ENCODE measurements at regions not wholly inside any gene's neighbourhood (a gene's known extent, or its start where the extent isn't known, plus 50 kb on each side); places are given as distances from the start of the nearest gene placed in this dataset.
A peak's percentile ranks its signal among the peaks of the same experiment; 100 is the strongest.
"Not testable (repeated sequence)": the region's sequence is repeated elsewhere in the genome, so short reads cannot be mapped to it uniquely, and the experiment has no call there.

- Mint-ChIP-seq H3K27ac (ENCODE audit: unreplicated experiment) (peak overlapping the region; percentile 88), H3K27me3 (ENCODE audit: unreplicated experiment) (no peaks in the 10 kb centered on the region), H3K36me3 (ENCODE audit: unreplicated experiment) (no peaks in the 10 kb centered on the region), H3K4me1 (ENCODE audit: unreplicated experiment) (peaks cover 36% of the 10 kb centered on the region), H3K9me3 (ENCODE audit: unreplicated experiment) (no peaks in the 10 kb centered on the region), H3K4me3 (ENCODE audit: unreplicated experiment) (no peak overlapping the region)
- DNase-seq (ENCODE audit: extremely low spot score, unreplicated experiment) = no peak
- TF ChIP-seq CTCF (IDR thresholded peaks at IDR 0.05) = no peak
These were observed 98.0 kb upstream of the CDC42BPA start for GRCh38 chr1:227416156-227416830.

GRCh38 chr1:227415115-227415790, 97.0 kb upstream of the CDC42BPA start:
- Mint-ChIP-seq H3K36me3 (ENCODE audit: unreplicated experiment) (no peaks in the 10 kb centered on the region), H3K4me3 (ENCODE audit: unreplicated experiment) (no peak overlapping the region), H3K4me1 (ENCODE audit: unreplicated experiment) (peaks cover 33% of the 10 kb centered on the region), H3K27ac (ENCODE audit: unreplicated experiment) (peak overlapping the region; percentile 88), H3K27me3 (ENCODE audit: unreplicated experiment) (no peaks in the 10 kb centered on the region), H3K9me3 (ENCODE audit: unreplicated experiment) (no peaks in the 10 kb centered on the region)
- no peak for TF ChIP-seq CTCF (IDR thresholded peaks at IDR 0.05)
- no peak for DNase-seq (ENCODE audit: extremely low spot score, unreplicated experiment)

GRCh38 chr1:227411066-227411465, 92.8 kb upstream of the CDC42BPA start:
- H3K9me3 Mint-ChIP-seq (ENCODE audit: unreplicated experiment) = peaks cover 8% of the 10 kb centered on the region
- no peak overlapping the region for H3K27ac Mint-ChIP-seq (ENCODE audit: unreplicated experiment)
- H3K4me1 Mint-ChIP-seq (ENCODE audit: unreplicated experiment) = peaks cover 14% of the 10 kb centered on the region
- no peaks in the 10 kb centered on the region for H3K27me3 Mint-ChIP-seq (ENCODE audit: unreplicated experiment)
- DNase-seq (ENCODE audit: extremely low spot score, unreplicated experiment) = no peak
- no peak for TF ChIP-seq CTCF (IDR thresholded peaks at IDR 0.05)
- no peak overlapping the region for H3K4me3 Mint-ChIP-seq (ENCODE audit: unreplicated experiment)
- H3K36me3 Mint-ChIP-seq (ENCODE audit: unreplicated experiment) = no peaks in the 10 kb centered on the region

- not testable (repeated sequence) for H3K4me1 Mint-ChIP-seq (ENCODE audit: unreplicated experiment); H3K36me3 Mint-ChIP-seq (ENCODE audit: unreplicated experiment); H3K27me3 Mint-ChIP-seq (ENCODE audit: unreplicated experiment); DNase-seq (ENCODE audit: extremely low spot score, unreplicated experiment); H3K27ac Mint-ChIP-seq (ENCODE audit: unreplicated experiment); H3K4me3 Mint-ChIP-seq (ENCODE audit: unreplicated experiment)
- H3K9me3 Mint-ChIP-seq (ENCODE audit: unreplicated experiment) = peaks cover 13% of the 10 kb centered on the region
These were observed 88.0 kb upstream of the CDC42BPA start for GRCh38 chr1:227406332-227406731.

GRCh38 chr1:227403535-227403934, 85.2 kb upstream of the CDC42BPA start:
- no peak overlapping the region for H3K27ac Mint-ChIP-seq (ENCODE audit: unreplicated experiment)
- H3K4me3 Mint-ChIP-seq (ENCODE audit: unreplicated experiment) = no peak overlapping the region
- H3K36me3 Mint-ChIP-seq (ENCODE audit: unreplicated experiment) = peaks cover 1% of the 10 kb centered on the region
- DNase-seq (ENCODE audit: extremely low spot score, unreplicated experiment) = no peak
- no peaks in the 10 kb centered on the region for H3K27me3 Mint-ChIP-seq (ENCODE audit: unreplicated experiment)
- H3K4me1 Mint-ChIP-seq (ENCODE audit: unreplicated experiment) = no peaks in the 10 kb centered on the region
- no peak for TF ChIP-seq CTCF (IDR thresholded peaks at IDR 0.05)
- H3K9me3 Mint-ChIP-seq (ENCODE audit: unreplicated experiment) = peaks cover 13% of the 10 kb centered on the region

Data from osteocyte (in vitro differentiated cells).